Mesodermal cell (in vitro differentiated cells): ENCODE measurements at regions not wholly inside any gene's neighbourhood (a gene's known extent, or its start where the extent isn't known, plus 50 kb on each side); places are given as distances from the start of the nearest gene placed in this dataset.

ENCODE experiments used
- H3K27ac ChIP-seq: 2 replicates; pipeline ENCODE4 v1.7.0; 2013; ENCODE audit warnings: mild to moderate bottlenecking, low read depth, low read length, moderate library complexity; ENCODE audit not compliant: severe bottlenecking
- H3K36me3 ChIP-seq: 2 replicates; pipeline ENCODE4 v1.7.1; 2013; ENCODE audit warnings: mild to moderate bottlenecking, low read length, moderate library complexity; ENCODE audit not compliant: control insufficient read depth, insufficient read depth
- H3K4me1 ChIP-seq: one replicate; pipeline ENCODE4 v1.7.1; 2013; ENCODE audit warnings: mild to moderate bottlenecking, low read length; ENCODE audit not compliant: insufficient read depth, control insufficient read depth, poor library complexity, severe bottlenecking
- H3K4me3 ChIP-seq: 2 replicates; pipeline ENCODE4 v1.7.0; 2013; ENCODE audit warnings: low read length, control low read depth, mild to moderate bottlenecking; ENCODE audit not compliant: insufficient read depth, poor library complexity, severe bottlenecking; ENCODE audit errors: extremely low read depth
- H3K9me3 ChIP-seq: 2 replicates; pipeline ENCODE4 v1.7.1; 2013; ENCODE audit warnings: mild to moderate bottlenecking, low read length, moderate library complexity; ENCODE audit not compliant: control insufficient read depth
- WGBS, 2 experiments: methylation state at CpG; one replicate each; pipeline ENCODE4 v1.1.5; 2013; ENCODE audit warnings: missing lambda C conversion rate in 2 of 2; ENCODE audit not compliant: insufficient coverage in 2 of 2; 5-methylcytosine and 5-hydroxymethylcytosine counted together

DNA sequence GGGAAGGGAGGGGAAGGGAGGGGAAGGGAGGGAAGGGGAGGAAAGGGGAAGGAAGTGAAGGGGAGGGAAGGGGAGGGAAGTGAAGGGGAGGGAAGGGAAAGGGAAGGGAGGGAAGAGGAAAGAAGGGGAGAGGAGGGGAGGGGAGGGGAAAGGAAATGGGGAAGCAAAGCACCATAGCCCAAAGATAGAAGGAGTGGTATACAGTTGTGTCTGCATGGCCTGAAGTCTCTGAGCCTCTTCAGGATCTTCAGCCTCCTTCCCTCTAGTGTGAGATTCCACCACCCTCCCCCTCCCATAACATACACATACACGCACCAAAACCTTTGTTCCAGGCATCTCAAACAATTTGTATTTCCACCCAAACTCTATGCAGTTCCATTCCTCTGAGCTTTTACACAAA, 96.2 kb upstream of the SERP2 start:
- H3K4me1 ChIP-seq = peaks cover 7% of the 10 kb centered on the region
- WGBS, 2 experiments = 90 to 100% methylated on average over 1 of the region's 1 CpG
- H3K27ac ChIP-seq = no peak overlapping the region
- H3K36me3 ChIP-seq = no peaks in the 10 kb centered on the region
- H3K4me3 ChIP-seq = no peak overlapping the region
- H3K9me3 ChIP-seq = no peaks in the 10 kb centered on the region

DNA sequence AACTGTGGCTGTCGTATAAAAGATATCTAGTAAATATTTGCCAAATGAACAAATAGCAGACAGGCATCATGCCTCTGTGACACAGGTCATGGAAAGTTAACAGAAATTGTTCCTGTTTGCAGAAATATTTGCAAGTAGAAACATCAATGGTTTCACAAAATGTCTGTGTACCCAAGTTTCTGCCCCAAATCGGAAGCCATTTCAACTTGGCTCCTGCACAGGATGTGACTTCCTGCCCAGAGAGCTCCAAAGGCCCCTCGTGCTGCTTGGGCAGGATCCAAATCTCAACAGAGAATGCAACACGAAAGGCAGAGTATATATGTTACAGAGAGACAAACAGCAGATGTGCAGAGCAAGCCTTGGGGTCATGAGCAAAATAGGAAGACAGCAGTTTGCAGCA, 95.5 kb upstream of the SERP2 start:
- H3K27ac ChIP-seq = no peak overlapping the region
- peaks cover 5% of the 10 kb centered on the region for H3K4me1 ChIP-seq
- 92% methylated on average over 3 of the region's 4 CpGs for WGBS, 2 experiments
- H3K9me3 ChIP-seq = no peaks in the 10 kb centered on the region
- no peak overlapping the region for H3K4me3 ChIP-seq
- no peaks in the 10 kb centered on the region for H3K36me3 ChIP-seq

DNA sequence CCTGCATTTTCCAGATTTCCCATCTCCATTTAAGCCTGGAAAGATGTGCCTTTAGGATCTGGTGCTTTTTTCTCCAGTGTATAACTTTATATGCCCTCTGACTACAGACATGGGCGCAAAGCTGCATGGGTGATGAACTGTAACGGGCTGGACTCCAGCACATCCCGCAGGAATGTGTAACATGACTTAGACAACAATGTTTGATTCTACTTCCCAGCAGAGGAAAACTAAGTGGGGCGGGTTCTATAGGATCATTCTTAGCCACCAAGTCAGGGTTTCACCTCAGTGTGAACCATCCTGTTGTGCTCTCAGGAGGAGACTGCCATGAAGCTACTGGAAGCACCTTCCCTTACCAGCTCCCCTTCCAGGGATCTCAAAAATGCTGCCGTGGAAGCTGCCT, 93.2 kb upstream of the SERP2 start:
- no peak overlapping the region for H3K4me3 ChIP-seq
- no peaks in the 10 kb centered on the region for H3K9me3 ChIP-seq
- WGBS, 2 experiments = 96 to 100% methylated on average over 5 of the region's 5 CpGs
- no peaks in the 10 kb centered on the region for H3K36me3 ChIP-seq
- H3K27ac ChIP-seq = no peak overlapping the region
- peaks cover 10% of the 10 kb centered on the region for H3K4me1 ChIP-seq

DNA sequence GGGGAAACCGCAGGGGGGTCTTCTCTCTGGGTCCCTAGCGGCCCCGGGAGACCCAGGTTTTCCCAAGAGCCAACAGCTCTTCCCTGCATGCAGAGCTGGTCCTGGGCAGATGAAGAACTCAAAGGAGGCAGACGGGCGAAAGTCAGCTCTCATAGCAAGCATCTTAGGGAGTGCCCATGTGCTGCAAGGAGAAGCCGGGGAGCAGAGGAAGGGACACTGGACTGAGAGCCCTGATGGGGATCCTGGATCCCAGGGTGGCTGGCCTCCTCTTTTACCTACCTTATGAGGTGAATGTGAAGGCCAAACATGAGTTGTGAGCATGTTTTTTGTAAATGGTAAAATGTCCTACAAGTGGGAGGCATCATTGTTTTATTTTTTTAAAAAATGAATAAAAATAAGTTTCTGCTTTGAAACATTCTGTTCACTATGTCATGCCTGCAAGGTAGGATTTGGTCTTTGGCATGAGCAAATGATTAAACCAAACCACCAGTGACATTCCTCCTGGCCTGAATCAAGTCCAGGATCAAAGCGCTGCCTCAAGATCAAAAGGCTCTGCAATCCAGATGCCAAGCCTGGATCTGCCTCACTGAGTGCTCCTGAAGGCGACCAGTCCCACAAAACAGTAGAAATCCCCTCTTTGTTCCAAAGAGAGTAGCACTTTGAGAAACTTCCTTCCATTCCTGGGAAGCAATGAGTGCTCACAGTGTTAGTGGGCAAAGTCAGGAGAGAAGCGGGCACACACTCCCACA, 92.2 kb upstream of the SERP2 start:
- H3K4me3 ChIP-seq = no peak overlapping the region
- H3K27ac ChIP-seq = no peak overlapping the region
- WGBS, 2 experiments = 85 to 92% methylated on average over 8 of the region's 9 CpGs
- H3K36me3 ChIP-seq = no peaks in the 10 kb centered on the region
- no peaks in the 10 kb centered on the region for H3K9me3 ChIP-seq
- peaks cover 10% of the 10 kb centered on the region for H3K4me1 ChIP-seq

DNA sequence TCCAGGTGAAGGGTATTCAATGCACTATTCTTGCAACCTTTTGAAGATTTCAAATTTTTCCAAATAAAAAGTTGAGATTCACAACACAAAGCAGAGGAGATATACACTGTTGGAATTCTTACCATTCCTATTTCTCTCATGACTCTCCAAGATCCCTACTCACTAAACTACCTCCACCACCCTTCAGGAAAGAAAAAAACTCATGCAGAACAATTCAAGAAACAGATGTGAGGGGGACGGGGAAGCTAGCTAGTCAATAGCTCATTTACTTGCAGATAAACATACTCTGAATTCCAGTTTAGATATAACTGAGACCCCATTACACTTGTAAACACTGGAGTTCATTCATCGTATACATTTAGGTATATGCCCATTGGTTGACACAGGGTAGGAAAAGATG, 90.0 kb upstream of the SERP2 start:
- WGBS, 2 experiments = 57% methylated on average over 1 of the region's 2 CpGs; no CpG with 5 or more reads in 1 of the 2 experiments
- no peak overlapping the region for H3K27ac ChIP-seq
- H3K4me3 ChIP-seq = no peak overlapping the region
- H3K9me3 ChIP-seq = no peaks in the 10 kb centered on the region
- H3K36me3 ChIP-seq = no peaks in the 10 kb centered on the region
- H3K4me1 ChIP-seq = peaks cover 10% of the 10 kb centered on the region

DNA sequence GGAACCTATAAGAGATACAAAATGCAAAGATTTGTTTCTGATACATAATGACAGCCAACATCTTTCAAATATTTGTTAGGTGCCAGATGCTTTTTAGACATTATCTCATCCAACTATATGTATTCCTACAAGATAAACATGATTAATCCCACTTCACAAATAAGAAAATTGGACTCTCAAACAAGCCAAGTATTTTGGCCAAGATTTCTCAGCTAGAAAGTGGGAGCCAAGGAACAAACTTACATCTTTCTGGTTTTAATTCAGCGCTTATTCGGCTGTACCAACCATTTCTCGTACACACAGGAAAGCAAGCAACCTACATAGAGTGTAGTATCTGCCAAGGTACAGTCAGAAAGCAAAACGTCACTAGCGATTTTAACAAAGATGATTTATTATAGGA, 85.7 kb upstream of the SERP2 start:
- WGBS, 2 experiments = 91 to 100% methylated on average over 2 to 4 of the region's 5 CpGs
- no peaks in the 10 kb centered on the region for H3K9me3 ChIP-seq
- H3K36me3 ChIP-seq = no peaks in the 10 kb centered on the region
- H3K27ac ChIP-seq = no peak overlapping the region
- peaks cover 5% of the 10 kb centered on the region for H3K4me1 ChIP-seq
- H3K4me3 ChIP-seq = no peak overlapping the region

DNA sequence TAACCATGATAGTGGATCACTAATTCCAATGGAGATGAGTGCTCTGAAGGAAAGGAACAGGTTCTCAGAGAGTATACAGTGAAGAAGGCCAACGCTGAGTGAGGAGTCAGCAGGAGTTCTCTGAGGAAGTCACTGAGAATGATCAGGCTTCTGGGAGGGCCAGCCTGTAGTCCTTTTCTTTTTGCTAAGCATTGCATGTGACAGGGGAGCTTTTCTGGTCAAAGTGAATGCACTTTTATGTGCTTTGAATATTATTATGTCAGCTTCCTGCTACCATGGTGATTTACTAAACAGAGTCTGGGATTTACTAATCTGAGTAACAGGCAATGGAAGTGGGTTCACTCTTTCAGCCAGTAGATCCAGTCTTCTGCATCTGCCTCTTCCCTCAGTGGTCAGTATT, 81.1 kb upstream of the SERP2 start:
- Histone ChIP-seq H3K36me3 (no peaks in the 10 kb centered on the region), H3K9me3 (no peaks in the 10 kb centered on the region), H3K4me3 (no peak overlapping the region), H3K27ac (no peak overlapping the region), H3K4me1 (no peaks in the 10 kb centered on the region)
- 71 to 85% methylated on average over 1 of the region's 1 CpG for WGBS, 2 experiments

DNA sequence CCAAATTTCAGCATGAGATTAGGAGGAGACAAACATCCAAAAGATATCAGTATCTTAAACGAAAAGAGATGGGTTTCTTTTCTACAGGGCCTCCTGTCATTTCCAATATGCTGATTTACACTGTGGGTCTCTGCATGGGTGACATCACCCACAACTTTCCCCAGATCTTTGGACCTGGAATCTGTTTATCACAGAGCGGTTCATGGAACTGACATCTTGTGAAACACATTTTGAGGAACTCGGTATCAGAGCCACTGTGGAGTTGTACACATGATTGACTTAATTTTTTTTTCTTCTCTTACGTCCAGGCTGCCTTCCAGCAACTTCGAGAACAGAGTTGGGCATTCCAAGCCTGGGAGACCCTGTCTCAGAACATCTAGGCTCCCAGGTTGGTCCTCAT, 80.2 kb upstream of the SERP2 start:
- H3K4me1 ChIP-seq = no peaks in the 10 kb centered on the region
- peak overlapping the region; percentile 51 for H3K27ac ChIP-seq
- no peaks in the 10 kb centered on the region for H3K36me3 ChIP-seq
- H3K4me3 ChIP-seq = no peak overlapping the region
- 91 to 98% methylated on average over 5 of the region's 5 CpGs for WGBS, 2 experiments
- no peaks in the 10 kb centered on the region for H3K9me3 ChIP-seq

DNA sequence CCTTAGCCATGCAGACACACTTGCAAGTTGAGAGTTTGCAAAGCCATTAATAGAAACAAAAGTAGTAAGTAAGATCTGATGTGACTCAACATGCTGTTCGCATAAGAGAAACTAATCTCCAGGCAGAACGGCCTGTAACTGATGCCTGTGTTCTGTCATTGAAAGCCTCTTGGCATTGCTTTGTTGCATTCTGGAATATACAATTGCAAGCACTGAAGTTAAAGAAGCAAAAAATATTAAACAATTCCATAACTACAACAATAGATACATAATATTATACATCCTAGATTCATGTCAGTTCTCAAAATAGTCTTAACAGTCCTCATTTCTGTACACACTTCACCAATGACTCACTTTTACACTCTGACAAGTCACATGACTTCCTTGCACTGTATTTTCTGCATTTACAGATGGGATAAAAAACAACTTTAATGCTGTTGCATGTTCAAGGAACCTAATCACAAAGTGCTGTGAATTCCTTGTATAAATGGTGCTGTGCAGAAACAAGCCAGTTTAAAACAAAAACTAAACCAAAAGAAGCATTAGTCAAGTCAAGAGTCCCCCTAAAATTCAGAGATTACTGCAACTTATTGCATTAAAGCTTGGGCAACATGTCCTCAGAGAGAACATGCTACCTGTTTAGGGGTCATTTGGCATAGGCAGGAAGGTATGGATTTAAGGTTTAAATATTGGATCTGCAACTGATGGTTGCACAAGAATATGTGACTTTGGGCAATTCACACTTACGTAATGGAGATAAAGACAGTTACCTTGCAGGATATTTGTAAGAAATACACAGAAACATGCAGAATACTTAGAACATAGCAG, 79.5 kb upstream of the SERP2 start:
- WGBS, 2 experiments = 89 to 90% methylated on average over 2 to 3 of the region's 3 CpGs
- H3K4me3 ChIP-seq = no peak overlapping the region
- H3K27ac ChIP-seq = peak overlapping the region; percentile 51
- H3K36me3 ChIP-seq = no peaks in the 10 kb centered on the region
- H3K4me1 ChIP-seq = no peaks in the 10 kb centered on the region
- no peaks in the 10 kb centered on the region for H3K9me3 ChIP-seq

DNA sequence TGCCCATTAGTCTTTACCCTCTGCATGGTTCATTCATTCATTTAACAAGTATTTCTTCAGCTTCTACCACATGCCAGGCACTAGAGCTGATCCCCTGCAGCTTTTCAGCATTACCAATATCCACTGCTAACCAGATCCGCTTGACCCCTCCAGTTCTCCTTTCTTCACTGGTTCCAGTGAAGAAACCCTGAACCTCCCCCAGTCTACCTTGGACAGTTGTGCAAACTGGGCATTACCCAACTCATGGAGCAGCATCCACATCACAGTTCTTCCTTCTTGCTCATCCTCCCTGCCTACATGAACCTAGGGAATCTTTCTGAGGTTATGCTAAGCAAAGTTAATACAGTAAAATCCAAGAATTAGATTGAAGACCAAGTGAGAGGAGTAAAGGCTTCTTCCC, 78.7 kb upstream of the SERP2 start:
- Histone ChIP-seq H3K27ac (no peak overlapping the region), H3K9me3 (no peaks in the 10 kb centered on the region), H3K4me3 (no peak overlapping the region), H3K4me1 (no peaks in the 10 kb centered on the region), H3K36me3 (no peaks in the 10 kb centered on the region)
- 92 to 100% methylated on average over 1 of the region's 1 CpG for WGBS, 2 experiments

DNA sequence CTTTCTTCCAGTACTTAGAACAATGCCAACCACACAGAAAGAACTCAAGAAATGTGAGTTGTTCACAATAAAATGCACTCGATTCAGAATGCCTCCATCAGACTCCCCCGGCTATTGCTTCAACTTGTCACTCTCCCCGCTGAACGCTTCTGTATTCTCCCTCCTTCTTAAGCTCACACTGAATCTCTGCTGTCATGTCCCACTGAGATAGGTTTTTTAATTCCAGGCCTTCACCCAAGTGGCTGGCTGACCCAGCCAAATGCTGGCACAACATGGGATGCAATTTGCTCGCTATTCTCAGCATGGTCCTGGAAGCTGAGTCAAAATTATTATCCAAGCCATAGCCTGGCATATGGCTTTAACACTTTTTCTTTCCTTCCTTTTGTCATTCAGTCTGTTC, 76.8 kb upstream of the SERP2 start:
- H3K36me3 ChIP-seq = no peaks in the 10 kb centered on the region
- 92 to 96% methylated on average over 5 of the region's 5 CpGs for WGBS, 2 experiments
- peaks cover 4% of the 10 kb centered on the region for H3K4me1 ChIP-seq
- H3K4me3 ChIP-seq = no peak overlapping the region
- no peak overlapping the region for H3K27ac ChIP-seq
- no peaks in the 10 kb centered on the region for H3K9me3 ChIP-seq
